Stimulated activated CD4-positive, alpha-beta T cell treated with anti-CD3 and anti-CD28 coated beads, Interleukin-4, amount 100 ng/mL, for 4 hours (primary cell): ENCODE measurements at regions not wholly inside any gene's neighbourhood (a gene's known extent, or its start where the extent isn't known, plus 50 kb on each side); places are given as distances from the start of the nearest gene placed in this dataset.
"Not testable (repeated sequence)": the region's sequence is repeated elsewhere in the genome, so short reads cannot be mapped to it uniquely, and the experiment has no call there.

Experiments
- DNase-seq, 2 experiments: peaks; one replicate each; pipeline ENCODE4 v3.0.0-alpha.2; 2020

DNA sequence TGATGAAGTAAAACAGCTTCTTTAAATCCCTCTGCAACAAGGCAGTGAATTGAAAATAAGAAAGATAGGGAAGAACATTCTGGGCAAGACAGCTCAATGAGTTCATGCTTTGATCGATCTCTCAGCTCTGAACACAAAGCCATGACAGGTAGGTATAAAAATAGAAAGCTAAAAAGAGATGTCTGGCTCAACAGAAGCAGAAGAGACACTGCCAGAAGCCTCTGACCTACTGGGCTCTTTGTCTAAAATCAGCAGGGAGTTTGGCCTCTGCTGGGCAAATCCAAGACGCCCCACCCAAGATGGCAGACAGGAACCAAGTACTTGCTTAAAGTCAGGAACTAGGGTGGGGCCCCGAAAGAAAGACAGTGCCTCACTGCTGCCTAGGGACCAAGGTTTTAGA is 2684.1 kb upstream of the TPTE start:
- not testable (repeated sequence) for DNase-seq

GRCh38 chr21:7853426-7853825 is 2668.0 kb upstream of the TPTE start:
- not testable (repeated sequence) for DNase-seq

DNA sequence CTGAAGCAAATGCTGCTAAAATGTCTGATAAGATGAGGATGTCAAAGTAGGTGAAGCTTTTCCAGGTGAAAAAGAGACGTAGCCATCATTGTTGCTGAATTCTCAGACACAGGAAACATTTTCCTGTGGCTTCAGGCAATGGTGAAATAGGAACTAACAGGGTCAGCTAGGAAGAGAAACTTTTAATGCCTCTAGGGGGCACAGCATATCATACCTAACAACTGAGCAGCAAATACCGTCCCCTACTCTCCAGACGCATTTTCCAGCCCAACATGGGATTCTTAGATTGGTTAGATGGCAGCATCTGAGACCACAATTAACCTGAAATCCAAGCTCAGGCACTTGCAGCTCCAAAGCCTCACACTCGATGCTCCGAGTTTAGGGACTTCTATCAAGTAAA is 2667.5 kb upstream of the TPTE start:
- DNase-seq: not testable (repeated sequence)
